ENCODE measurements at regions not wholly inside any gene's neighbourhood (a gene's known extent, or its start where the extent isn't known, plus 50 kb on each side); places are given as distances from the start of the nearest gene placed in this dataset.

DNA sequence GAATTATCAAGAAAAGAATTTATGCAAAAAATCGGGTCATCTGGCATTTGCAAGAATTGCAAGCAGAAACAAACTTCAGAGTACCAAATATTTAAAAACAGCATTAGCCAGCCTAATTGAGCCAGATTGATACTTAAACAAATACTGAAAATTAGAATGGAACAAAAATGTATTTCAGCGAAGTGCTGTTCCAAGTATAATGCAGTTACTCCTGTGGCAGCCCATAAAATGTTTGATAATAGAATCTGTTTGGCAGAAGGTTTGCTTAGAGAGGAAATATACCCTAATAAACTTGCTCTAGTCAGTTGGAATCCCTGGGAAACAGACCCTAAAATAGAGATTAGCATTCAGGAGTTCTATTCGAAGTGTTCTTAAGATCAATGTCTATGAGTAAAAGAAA lies 835.1 kb upstream of the MBL2 start:
- no peaks in the 10 kb centered on the region for H3K27me3 ChIP-seq (ENCODE audit: control insufficient read depth, insufficient read depth, low read length)
- no peaks in the 10 kb centered on the region for H3K4me1 Mint-ChIP-seq
- H3K9me3 Mint-ChIP-seq: peaks cover 0 to 9% (median 4%) of the 10 kb centered on the region in 7 donors
- H3K27me3 Mint-ChIP-seq: no peaks in the 10 kb centered on the region
- DNase-seq: no peak
- no peaks in the 10 kb centered on the region for H3K36me3 ChIP-seq (ENCODE audit: control insufficient read depth, insufficient read depth, low read length)
- no peak for ATAC-seq (ENCODE audit: low read depth in 2 of 2)
- no peak overlapping the region for H3K27ac ChIP-seq (ENCODE audit: insufficient read depth, low read length, poor library complexity, severe bottlenecking)
- no peaks in the 10 kb centered on the region for H3K4me1 ChIP-seq (ENCODE audit: control insufficient read depth, insufficient read depth, low read length, poor library complexity, severe bottlenecking)
- no peaks in the 10 kb centered on the region for H3K9me3 ChIP-seq (ENCODE audit: control insufficient read depth in 2 of 2, low read length in 2 of 2)
- H3K4me3 ChIP-seq (ENCODE audit: low read depth, low read length): no peak overlapping the region
- H3K27ac Mint-ChIP-seq: no peak overlapping the region
- H3K36me3 Mint-ChIP-seq: no peaks in the 10 kb centered on the region
- peak overlapping the region in 1 of 4 donors; percentile 15 for H3K4me3 Mint-ChIP-seq

DNA sequence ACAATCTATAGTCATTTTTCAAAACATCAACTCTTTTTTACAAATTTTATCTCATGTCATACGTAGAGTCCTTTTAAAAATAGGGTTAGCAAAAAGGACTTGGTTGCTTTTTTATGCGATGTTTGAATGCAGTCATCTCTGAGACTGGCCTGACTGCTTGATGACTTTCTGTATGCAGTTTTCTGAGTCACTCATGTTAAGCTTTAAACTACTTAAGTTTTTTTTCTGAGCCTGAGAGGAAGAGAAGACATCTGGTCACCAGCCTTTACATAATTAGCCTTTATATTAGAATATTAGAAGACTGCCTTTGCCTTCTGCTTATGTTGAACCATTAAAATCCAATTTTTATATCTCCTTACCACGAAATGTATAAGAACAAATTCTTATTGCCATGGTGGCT lies 834.4 kb upstream of the MBL2 start:
- Mint-ChIP-seq H3K9me3 (peaks cover 0 to 8% (median 4%) of the 10 kb centered on the region in 7 donors), H3K27ac (no peak overlapping the region), H3K4me1 (no peaks in the 10 kb centered on the region), H3K4me3 (no peak overlapping the region), H3K36me3 (no peaks in the 10 kb centered on the region), H3K27me3 (no peaks in the 10 kb centered on the region)
- H3K4me3 ChIP-seq (ENCODE audit: low read depth, low read length): no peak overlapping the region
- H3K4me1 ChIP-seq (ENCODE audit: control insufficient read depth, insufficient read depth, low read length, poor library complexity, severe bottlenecking): no peaks in the 10 kb centered on the region
- H3K27ac ChIP-seq (ENCODE audit: insufficient read depth, low read length, poor library complexity, severe bottlenecking): no peak overlapping the region
- no peak for DNase-seq
- no peaks in the 10 kb centered on the region for H3K9me3 ChIP-seq (ENCODE audit: control insufficient read depth in 2 of 2, low read length in 2 of 2)
- H3K27me3 ChIP-seq (ENCODE audit: control insufficient read depth, insufficient read depth, low read length): no peaks in the 10 kb centered on the region
- ATAC-seq (ENCODE audit: low read depth in 2 of 2): no peak
- no peaks in the 10 kb centered on the region for H3K36me3 ChIP-seq (ENCODE audit: control insufficient read depth, insufficient read depth, low read length)

DNA sequence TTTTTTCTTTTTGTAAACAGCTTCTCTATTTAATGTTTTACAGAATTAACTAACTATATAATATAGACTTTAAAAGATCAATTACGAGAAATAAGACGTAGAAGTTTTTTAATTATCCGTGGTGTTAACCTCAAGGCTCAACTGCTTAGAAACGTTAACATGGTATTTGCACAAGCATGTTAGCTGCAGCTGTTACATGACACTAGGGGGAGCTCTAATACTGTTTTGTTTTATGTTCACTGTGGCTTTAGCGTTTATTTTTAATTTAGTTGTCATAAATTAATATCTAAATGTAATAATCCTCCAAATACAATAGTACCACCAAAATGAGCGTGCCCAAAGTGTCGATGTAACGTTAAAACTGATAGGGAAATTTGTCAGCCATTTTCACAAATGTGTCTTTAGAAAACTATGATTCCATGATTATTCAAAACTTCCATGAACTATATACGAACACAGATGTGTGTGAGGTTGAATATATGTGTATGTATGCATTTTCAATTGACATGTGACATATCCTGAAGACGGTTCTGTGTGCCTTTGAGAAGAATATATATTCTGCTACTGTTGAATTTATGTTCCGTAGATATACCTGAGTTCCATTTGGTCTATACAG lies 828.8 kb upstream of the MBL2 start:
- no peak overlapping the region for H3K4me3 ChIP-seq (ENCODE audit: low read depth, low read length)
- H3K4me1 Mint-ChIP-seq: no peaks in the 10 kb centered on the region

GRCh38 chr10:53598914-53599313 lies 826.3 kb upstream of the MBL2 start:
- no peak overlapping the region for H3K4me3 Mint-ChIP-seq
- Histone ChIP-seq H3K27ac (ENCODE audit: insufficient read depth, low read length, poor library complexity, severe bottlenecking) (no peak overlapping the region), H3K4me3 (ENCODE audit: low read depth, low read length) (no peak overlapping the region), H3K27me3 (ENCODE audit: control insufficient read depth, insufficient read depth, low read length) (no peaks in the 10 kb centered on the region), H3K36me3 (ENCODE audit: control insufficient read depth, insufficient read depth, low read length) (no peaks in the 10 kb centered on the region), H3K4me1 (ENCODE audit: control insufficient read depth, insufficient read depth, low read length, poor library complexity, severe bottlenecking) (no peaks in the 10 kb centered on the region), H3K9me3 (ENCODE audit: control insufficient read depth in 2 of 2, low read length in 2 of 2) (peaks cover 0 to 3% of the 10 kb centered on the region in 2 experiments)
- ATAC-seq (ENCODE audit: low read depth in 2 of 2) (no peak), DNase-seq (no peak)
- no peaks in the 10 kb centered on the region for H3K4me1 Mint-ChIP-seq
- peaks cover 0 to 8% (median 4%) of the 10 kb centered on the region in 7 donors for H3K9me3 Mint-ChIP-seq
- H3K36me3 Mint-ChIP-seq: no peaks in the 10 kb centered on the region
- no peak overlapping the region for H3K27ac Mint-ChIP-seq
- no peaks in the 10 kb centered on the region for H3K27me3 Mint-ChIP-seq

More for the DNA sequence above, 828.8 kb upstream of the MBL2 start:
- Mint-ChIP-seq H3K9me3 (peaks cover 0 to 8% (median 0%) of the 10 kb centered on the region in 7 donors), H3K4me3 (no peak overlapping the region), H3K27me3 (no peaks in the 10 kb centered on the region), H3K36me3 (no peaks in the 10 kb centered on the region), H3K27ac (no peak overlapping the region)
- Histone ChIP-seq H3K36me3 (ENCODE audit: control insufficient read depth, insufficient read depth, low read length) (no peaks in the 10 kb centered on the region), H3K27ac (ENCODE audit: insufficient read depth, low read length, poor library complexity, severe bottlenecking) (no peak overlapping the region), H3K9me3 (ENCODE audit: control insufficient read depth in 2 of 2, low read length in 2 of 2) (no peaks in the 10 kb centered on the region), H3K4me1 (ENCODE audit: control insufficient read depth, insufficient read depth, low read length, poor library complexity, severe bottlenecking) (no peaks in the 10 kb centered on the region), H3K27me3 (ENCODE audit: control insufficient read depth, insufficient read depth, low read length) (no peaks in the 10 kb centered on the region)
- peak in 1 of 3 donors; percentile 21 for DNase-seq
- ATAC-seq (ENCODE audit: low read depth in 2 of 2): no peak

GRCh38 chr10:53597835-53598251 lies 825.3 kb upstream of the MBL2 start:
- no peak for DNase-seq
- peaks cover 0 to 7% (median 5%) of the 10 kb centered on the region in 7 donors for H3K9me3 Mint-ChIP-seq
- Histone ChIP-seq H3K9me3 (ENCODE audit: control insufficient read depth in 2 of 2, low read length in 2 of 2) (peaks cover 0 to 13% of the 10 kb centered on the region in 2 experiments), H3K4me1 (ENCODE audit: control insufficient read depth, insufficient read depth, low read length, poor library complexity, severe bottlenecking) (no peaks in the 10 kb centered on the region), H3K27ac (ENCODE audit: insufficient read depth, low read length, poor library complexity, severe bottlenecking) (no peak overlapping the region), H3K27me3 (ENCODE audit: control insufficient read depth, insufficient read depth, low read length) (no peaks in the 10 kb centered on the region), H3K36me3 (ENCODE audit: control insufficient read depth, insufficient read depth, low read length) (no peaks in the 10 kb centered on the region), H3K4me3 (ENCODE audit: low read depth, low read length) (no peak overlapping the region)
- no peak overlapping the region for H3K27ac Mint-ChIP-seq
- no peak for ATAC-seq (ENCODE audit: low read depth in 2 of 2)
- no peaks in the 10 kb centered on the region for H3K4me1 Mint-ChIP-seq
- H3K4me3 Mint-ChIP-seq: no peak overlapping the region
- no peaks in the 10 kb centered on the region for H3K36me3 Mint-ChIP-seq
- H3K27me3 Mint-ChIP-seq: no peaks in the 10 kb centered on the region

DNA sequence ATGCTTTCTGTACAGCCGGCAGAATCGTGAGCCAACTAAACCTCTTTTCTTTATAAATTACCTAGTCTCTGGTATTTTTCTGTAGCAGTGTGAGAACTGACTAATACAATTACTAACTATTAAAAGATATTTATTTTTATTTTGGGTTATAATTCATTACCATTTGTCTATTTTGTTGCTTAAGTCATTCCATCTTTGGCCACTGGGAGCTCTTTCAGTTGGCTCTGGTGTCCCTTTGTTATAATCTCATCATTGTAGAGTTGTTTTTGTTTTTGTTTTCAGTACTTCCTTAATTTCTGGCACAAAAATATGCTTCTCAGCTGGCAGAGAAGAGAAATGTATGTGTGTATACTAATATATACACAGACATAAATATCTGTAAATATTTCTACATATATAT lies 807.9 kb upstream of the MBL2 start:
- Histone ChIP-seq H3K4me1 (ENCODE audit: control insufficient read depth, insufficient read depth, low read length, poor library complexity, severe bottlenecking) (no peaks in the 10 kb centered on the region), H3K9me3 (ENCODE audit: control insufficient read depth in 2 of 2, low read length in 2 of 2) (no peaks in the 10 kb centered on the region), H3K27ac (ENCODE audit: insufficient read depth, low read length, poor library complexity, severe bottlenecking) (no peak overlapping the region), H3K36me3 (ENCODE audit: control insufficient read depth, insufficient read depth, low read length) (no peaks in the 10 kb centered on the region), H3K4me3 (ENCODE audit: low read depth, low read length) (no peak overlapping the region), H3K27me3 (ENCODE audit: control insufficient read depth, insufficient read depth, low read length) (no peaks in the 10 kb centered on the region)
- Mint-ChIP-seq H3K27ac (no peak overlapping the region), H3K36me3 (no peaks in the 10 kb centered on the region), H3K4me1 (no peaks in the 10 kb centered on the region), H3K9me3 (peaks cover 2 to 11% (median 6%) of the 10 kb centered on the region in 7 donors), H3K27me3 (no peaks in the 10 kb centered on the region), H3K4me3 (no peak overlapping the region)
- ATAC-seq (ENCODE audit: low read depth in 2 of 2): no peak
- DNase-seq: no peak

- H3K4me1 ChIP-seq (ENCODE audit: control insufficient read depth, insufficient read depth, low read length, poor library complexity, severe bottlenecking): no peaks in the 10 kb centered on the region
- DNase-seq: no peak
- H3K36me3 ChIP-seq (ENCODE audit: control insufficient read depth, insufficient read depth, low read length): no peaks in the 10 kb centered on the region
- Mint-ChIP-seq H3K36me3 (no peaks in the 10 kb centered on the region), H3K27ac (no peak overlapping the region), H3K4me3 (no peak overlapping the region), H3K27me3 (no peaks in the 10 kb centered on the region), H3K9me3 (peaks cover 2 to 12% (median 10%) of the 10 kb centered on the region in 7 donors), H3K4me1 (no peaks in the 10 kb centered on the region)
- H3K27me3 ChIP-seq (ENCODE audit: control insufficient read depth, insufficient read depth, low read length): no peaks in the 10 kb centered on the region
- no peak for ATAC-seq (ENCODE audit: low read depth in 2 of 2)
- H3K9me3 ChIP-seq (ENCODE audit: control insufficient read depth in 2 of 2, low read length in 2 of 2): no peaks in the 10 kb centered on the region
- H3K4me3 ChIP-seq (ENCODE audit: low read depth, low read length): no peak overlapping the region
- H3K27ac ChIP-seq (ENCODE audit: insufficient read depth, low read length, poor library complexity, severe bottlenecking): no peak overlapping the region
These were observed 807.2 kb upstream of the MBL2 start for GRCh38 chr10:53579773-53580172.

- no peak overlapping the region for H3K27ac ChIP-seq (ENCODE audit: insufficient read depth, low read length, poor library complexity, severe bottlenecking)
- H3K4me1 ChIP-seq (ENCODE audit: control insufficient read depth, insufficient read depth, low read length, poor library complexity, severe bottlenecking): no peaks in the 10 kb centered on the region
- Mint-ChIP-seq H3K27ac (no peak overlapping the region), H3K36me3 (no peaks in the 10 kb centered on the region), H3K27me3 (no peaks in the 10 kb centered on the region), H3K9me3 (peaks cover 0 to 15% (median 6%) of the 10 kb centered on the region in 7 donors), H3K4me1 (no peaks in the 10 kb centered on the region), H3K4me3 (no peak overlapping the region)
- H3K4me3 ChIP-seq (ENCODE audit: low read depth, low read length): no peak overlapping the region
- DNase-seq: no peak
- no peaks in the 10 kb centered on the region for H3K36me3 ChIP-seq (ENCODE audit: control insufficient read depth, insufficient read depth, low read length)
- H3K9me3 ChIP-seq (ENCODE audit: control insufficient read depth in 2 of 2, low read length in 2 of 2): peaks cover 4 to 5% of the 10 kb centered on the region in 2 experiments
- ATAC-seq (ENCODE audit: low read depth in 2 of 2): no peak
- no peaks in the 10 kb centered on the region for H3K27me3 ChIP-seq (ENCODE audit: control insufficient read depth, insufficient read depth, low read length)
These were observed 801.4 kb upstream of the MBL2 start for GRCh38 chr10:53574024-53574423.
